Femur (tissue), 1 donor: ENCODE measurements at regions not wholly inside any gene's neighbourhood (a gene's known extent, or its start where the extent isn't known, plus 50 kb on each side); places are given as distances from the start of the nearest gene placed in this dataset.

ENCODE experiments used
- DNase-seq: peaks from one replicate; pipeline ENCODE4 v3.0.0-alpha.2; 2017

DNA sequence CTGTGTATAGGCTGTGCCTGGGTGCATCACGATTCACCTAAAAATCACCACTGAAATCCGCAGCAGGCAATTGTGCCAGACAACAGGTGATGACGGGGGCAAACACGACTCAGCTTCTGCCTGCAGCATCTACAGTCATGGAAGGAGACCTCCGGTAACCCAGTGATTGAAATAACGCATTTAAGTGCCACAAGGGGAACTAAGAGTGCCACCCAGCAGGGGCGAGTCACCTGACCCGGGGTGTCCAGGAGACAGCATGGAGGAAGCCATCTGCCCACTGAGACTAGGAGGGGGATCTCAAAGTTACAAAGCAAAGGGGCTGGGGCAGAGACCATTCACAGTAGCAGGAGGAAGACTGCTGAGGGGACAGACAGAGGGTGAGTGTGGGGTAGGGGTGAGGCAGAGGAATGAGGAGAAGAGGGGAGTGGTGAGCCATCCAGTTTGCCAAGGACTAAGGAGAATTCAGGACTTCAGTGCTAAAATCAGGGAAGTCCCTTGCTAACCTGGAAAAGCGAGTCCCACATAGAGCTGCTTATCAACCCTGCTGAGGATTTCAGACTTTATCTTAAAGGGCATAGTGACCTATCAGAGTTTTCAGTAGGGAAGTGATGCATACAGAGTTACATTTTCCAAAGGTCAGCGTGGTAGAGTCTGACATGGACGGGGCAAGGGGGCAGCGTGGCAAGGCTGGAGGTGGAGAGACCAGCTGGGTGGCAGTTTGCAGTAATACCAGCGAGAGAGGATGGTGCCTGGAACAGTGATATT, 256.7 kb upstream of the HES1 start:
- no peak for DNase-seq

DNA sequence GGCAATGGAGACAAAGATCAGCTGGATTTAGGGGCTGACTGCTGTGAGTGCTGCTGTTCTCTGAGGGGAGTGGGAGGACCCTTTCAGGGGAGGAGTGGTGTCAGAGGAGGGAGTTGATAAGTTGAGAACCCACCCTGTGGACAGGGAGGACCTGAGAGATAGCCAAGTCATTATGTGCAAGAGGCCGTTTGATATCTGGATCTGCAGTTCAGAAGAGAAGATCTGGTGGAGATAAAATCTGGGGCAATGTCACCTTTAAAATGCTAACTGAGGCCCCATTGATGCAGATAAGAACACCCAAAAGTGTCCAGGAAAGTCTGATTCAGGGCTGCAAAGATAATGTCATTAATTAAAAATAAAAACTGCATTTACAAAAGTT, 256.1 kb upstream of the HES1 start:
- DNase-seq: no peak

DNA sequence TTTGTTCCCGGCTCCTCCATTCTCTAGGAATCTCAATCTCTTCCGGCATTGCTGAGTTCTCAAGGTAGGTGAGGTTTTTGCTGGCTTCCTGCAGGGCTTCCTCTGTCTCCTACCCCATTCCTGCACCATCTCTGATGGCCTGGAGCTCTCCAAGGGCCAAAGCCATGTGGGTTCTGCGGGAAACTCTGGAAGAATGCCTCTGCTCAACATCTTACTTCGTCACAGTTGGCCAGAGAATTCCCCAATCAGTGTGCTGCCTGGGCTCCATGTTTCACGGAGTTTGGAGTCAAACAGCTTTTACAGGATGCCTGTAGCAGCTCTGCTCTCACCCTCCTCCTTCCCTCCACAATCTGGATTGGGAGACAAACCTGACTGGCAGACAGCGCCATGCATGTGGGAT, 253.9 kb upstream of the HES1 start:
- no peak for DNase-seq

DNA sequence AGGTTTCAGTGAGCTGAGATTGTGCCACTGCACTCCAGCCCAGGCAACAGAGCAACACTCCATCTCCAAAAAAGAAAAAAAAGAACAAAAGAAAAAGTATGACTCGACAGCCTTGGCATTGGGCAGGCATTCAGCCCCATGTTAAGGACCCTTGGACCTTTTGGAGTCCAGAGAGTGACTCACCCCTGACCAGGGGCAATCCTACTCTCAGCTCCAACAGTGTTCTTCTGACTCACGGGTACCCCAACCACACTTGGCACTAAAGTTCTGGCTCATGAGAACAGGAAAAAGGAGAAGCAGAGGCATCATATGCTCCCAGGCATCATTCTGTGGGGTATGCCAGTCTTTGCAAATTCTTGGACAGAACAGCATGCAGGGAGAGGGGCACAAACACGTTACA, 252.4 kb upstream of the HES1 start:
- DNase-seq: no peak

DNA sequence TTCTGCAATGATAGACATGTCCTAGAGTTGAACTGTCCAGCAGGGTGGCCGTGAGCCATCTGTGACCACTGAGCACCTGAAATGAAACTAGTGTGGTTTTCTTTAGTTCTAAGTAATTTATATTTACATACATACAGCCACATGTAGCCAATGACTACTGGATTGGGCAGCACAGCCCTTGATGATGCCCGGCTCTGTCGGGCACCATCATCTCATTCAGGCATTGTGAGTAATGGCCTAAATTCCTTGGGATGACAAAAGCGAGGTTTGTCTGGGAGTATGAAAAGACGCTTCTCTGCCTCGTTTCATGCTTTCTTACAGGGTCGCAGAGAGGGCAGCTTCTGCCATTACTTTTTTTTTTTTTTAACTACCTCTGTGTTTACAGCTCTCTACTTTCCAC, 251.9 kb upstream of the HES1 start:
- DNase-seq: no peak

DNA sequence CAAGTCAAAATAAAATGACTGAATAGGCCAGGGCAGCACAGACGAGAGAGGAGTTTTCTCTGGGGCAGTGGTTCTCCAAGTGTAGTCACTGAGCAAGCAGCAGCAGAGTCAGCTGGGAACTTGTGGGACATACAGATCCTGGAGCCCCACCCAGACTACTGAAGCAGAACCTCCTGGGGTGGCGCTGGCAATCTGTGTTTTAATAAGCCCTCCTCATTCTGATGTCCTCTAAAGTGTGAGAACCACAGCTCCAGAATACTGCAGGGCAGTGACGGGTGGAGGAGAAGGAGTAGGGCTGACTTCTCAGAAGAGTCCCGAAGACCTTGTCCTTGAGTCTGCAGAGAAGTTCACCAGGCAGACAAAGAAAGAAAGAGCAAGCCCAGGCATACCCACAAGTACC, 251.3 kb upstream of the HES1 start:
- DNase-seq: no peak

DNA sequence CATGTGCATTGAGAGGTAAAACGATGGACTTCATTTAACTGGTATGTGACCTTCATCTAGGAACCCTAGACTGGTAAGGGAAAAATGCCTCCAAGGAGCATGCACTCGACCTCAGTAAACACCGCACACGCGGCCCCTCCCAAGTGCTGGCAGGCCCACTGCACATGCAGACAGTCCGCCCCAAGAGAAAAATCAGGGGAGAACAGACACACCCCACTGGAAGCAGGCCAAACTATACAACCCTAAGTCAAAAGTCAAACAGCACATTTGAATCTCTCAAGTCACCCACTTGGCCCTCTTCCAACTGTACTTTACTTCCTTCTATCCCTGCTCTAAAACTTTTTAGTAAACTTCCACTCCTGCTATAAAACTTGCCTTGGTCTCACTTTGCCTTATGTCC, 250.1 kb upstream of the HES1 start:
- no peak for DNase-seq

DNA sequence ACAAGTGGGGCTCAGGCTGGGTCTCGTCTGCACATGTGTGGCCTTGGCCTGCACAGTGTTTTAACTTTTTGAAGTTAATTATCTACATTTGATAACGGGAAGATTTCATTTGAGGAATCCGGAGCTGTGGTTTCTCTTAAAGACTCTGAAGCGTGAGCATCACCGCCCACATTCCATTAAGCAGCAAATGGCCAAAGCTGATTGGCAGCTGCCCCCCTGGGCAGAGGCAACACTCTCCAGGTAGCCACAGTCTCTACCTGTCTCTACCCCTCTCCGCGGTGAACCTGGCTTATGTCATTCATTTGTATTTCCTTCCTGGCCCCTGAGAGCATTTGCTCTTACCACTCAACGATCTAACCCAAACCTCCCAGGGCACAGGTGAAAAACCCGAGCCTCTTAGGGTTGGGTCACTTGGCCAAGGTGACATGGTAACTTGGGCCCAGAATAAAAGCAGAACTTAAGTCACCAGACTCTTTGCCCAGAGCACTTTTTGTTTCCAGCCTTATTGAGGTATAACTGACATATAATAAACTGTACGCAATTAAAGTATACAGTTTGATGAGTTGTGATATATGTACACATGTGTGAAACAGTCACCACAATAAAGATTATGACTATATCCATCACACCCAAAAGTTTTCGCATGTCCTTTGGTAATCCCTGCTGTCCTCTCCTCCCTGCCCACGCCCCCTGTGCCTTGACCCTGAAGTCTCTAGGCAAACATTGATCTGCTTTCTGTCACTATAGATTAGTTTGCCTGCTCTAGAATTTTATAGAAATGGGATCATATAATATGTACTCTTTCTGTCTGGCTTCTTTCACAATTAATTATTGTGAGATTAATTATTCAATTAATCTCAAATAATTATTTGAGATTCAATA, 245.7 kb upstream of the HES1 start:
- no peak for DNase-seq

DNA sequence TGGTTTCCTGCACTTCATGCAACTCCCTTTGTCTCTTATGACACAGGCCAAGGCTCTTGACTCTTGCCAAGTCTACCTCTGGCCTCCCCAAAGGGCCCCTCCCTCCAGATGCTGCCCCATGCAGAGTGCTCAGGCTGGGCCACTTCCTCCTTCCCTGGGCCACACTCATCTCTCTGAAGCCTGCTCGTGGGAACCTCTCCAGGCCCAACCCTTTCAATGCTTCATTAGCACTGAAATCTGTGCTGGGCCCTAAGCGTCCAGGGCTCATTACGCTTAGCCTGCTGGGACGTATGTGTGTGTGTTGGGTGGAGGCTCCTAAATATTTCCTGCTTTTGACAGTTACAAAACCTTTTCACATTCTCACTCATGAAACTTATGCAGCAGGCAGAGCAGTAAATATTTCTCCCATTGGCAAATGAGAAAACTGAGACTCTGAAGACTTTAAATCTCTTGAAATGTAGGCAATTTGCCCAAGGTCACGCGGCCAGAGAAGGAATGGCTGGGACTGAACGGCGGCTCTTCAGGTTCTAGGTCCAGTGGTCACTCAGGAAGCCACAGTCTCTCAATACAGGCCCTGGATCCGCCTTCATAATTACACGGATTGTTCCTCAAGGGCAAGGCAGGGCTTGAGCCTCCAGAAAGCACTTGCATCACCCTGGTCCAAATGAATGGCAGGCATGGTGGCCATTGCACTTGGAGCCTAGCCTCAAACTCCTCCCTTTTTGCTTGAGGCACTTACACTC, 241.7 kb upstream of the HES1 start:
- DNase-seq: peak; percentile 36

DNA sequence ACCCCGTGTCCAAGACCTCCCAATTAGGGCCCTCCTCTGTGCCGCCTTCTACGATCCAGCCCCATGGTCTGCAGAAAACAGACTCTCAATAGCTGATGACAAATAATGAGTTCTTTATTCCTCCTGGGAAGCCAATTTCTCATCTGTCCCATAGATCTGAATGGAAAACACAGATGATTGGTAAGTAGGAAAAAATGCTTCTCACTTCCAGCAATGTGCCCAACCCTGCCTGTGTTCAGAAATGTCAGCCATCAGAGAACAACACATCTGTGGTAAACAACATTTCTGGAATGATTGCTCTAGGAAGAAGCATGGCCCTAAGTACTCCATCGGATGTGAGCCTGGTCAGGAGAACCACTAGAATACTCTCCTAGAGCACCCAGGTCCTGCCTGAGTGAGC, 240.5 kb upstream of the HES1 start:
- no peak for DNase-seq

DNA sequence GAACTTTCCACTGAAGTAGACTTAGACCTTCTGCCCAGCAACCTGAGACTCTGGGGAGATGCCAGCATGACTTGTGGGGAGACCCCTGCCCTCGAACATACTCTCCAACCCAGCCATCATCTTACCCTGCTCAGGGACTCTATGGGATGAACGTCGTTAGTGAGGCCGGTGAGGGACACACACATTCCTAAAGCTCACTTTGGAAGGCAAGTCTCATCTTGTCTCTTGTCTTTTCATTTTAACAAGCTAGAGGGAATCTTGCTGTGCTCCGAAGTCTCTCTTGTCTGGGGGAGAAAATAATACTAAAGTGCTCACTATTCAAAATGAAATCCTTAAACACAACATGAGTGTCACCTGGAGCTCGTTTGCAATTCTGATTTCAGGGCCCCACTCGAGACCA, 239.5 kb upstream of the HES1 start:
- no peak for DNase-seq

DNA sequence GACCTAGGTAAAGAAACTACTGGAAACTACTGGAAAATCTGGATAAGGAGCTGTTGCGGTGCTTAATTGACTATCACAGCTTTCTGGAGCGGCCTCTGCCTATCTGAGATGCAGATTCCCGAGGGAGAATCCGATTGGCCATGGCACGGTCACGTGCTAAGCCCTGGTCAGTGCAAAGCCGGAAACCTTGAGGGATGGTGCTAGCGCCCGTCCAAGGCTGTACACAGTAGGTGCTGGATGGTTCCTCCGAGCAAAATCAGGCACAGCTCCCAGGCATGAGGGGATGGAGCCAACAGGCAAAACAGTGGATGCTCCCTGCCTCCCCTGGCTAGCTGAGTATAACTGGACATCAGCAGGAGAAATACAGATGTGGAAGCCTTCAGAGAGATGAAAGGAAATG, 238.7 kb upstream of the HES1 start:
- DNase-seq: peak; percentile 42

DNA sequence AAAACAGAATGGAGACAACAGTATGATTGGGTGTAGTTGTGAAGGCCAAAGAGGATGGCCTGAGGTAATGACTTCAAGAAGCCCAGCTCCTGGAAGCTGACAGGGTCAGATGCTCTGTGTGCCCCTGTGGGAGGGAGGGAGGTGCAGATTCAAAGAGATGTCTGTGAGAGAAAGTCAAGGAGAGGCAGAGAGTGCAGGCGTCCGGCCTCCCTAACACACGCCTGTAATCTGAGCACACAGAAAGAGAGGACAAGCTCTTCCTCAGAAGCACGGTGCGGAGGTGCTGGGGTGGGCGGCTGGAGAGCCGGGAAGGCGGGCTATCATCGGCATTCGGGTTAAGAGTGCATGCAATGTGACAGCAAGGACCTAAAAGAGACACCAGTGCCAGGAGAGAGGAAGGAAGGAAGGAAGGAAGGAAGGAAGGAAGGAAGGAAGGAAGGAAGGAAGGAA, 238.2 kb upstream of the HES1 start:
- peak; percentile 32 for DNase-seq

DNA sequence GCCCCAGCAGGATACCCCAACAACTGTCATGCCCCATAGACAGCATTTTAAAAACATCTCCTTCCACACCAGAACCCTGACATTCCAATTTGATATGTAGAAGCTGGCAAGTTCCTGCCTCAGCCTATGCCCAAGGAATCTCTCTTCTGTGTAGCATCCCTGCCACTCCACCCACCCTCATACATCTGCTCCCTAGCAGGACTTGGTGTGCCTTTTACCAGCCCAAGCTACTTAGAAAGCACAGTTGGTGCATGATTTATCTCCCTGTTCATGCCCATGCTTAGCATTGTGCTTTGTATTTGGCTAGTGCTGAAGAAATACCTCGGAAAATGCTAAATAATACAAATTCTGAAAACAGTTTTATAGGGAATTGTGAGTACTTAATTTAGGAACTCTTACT, 236.9 kb upstream of the HES1 start:
- DNase-seq: no peak

DNA sequence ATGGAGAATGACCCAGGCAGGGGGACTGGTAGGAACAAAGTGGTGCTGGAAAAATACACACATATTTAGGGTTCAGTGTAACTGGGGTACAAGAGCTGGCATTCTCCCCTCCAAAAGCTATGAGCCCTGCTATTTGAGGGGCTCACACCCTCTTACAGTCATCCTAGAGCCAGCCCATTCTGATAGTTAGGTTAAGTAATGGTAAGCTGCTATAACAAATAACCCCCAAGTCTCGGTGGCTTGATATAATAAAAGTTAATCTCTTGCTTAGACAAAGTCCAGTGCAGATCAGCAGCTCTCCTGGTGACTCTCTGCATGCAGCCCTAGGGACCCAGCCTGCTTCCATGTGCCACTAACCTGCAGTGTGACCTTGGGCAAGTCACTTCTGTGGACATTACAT, 234.9 kb upstream of the HES1 start:
- no peak for DNase-seq

DNA sequence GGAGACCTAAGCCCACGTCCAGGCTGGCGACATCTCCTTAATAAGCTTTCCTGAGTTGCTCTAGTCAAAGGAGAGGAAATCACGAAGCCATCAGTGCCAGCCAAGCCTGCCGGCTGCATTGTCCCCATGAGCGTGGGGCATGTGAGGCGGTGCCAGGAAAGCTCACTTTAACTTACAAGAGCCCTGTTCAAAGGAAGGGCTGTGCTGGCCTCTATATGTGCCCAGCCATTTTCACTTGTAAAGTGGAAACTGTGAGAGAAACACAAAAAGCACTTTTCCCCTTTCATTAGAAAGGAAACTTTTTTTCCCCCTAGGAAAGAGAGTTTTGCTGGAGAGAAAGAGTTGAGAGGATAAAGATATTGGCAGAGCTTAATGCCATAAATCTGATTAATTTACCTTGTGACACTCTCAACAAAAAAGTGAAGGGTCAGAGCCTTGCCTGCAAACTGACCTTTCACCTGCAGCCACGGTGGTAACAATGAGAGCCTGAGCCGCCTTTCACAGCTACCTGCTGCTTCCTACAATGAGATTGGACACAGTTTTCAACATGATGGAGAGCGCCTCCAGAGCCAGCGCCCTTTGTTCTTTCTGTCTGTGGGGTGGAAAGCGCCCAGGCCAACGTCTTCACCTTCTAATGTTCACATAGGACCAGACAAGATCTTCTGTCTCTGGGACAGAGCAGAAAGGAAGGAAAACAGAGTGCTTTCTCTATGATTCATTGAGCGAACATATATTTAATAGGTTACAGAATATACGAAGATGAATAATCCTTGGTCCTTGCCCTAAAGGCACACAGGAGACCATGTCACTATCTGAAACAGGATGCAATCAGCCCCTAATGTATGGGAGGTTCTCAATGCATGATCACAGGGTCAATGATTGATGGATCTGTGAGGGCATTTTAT, 233.1 kb upstream of the HES1 start:
- no peak for DNase-seq

DNA sequence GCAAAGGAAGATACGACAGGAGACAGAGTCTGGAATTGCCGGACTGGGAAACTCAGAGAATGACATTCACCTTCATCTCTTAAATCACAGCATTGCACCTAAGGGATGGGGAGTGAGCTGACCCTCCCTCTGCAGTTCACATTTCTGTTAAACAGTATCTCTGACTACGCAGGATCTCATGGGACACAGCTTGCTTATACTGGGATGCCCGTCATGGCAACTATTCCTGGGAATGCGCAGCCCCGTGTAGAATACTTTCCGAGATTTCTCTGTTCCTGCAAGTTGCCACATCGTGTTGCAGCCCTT, 232.5 kb upstream of the HES1 start:
- DNase-seq: no peak

DNA sequence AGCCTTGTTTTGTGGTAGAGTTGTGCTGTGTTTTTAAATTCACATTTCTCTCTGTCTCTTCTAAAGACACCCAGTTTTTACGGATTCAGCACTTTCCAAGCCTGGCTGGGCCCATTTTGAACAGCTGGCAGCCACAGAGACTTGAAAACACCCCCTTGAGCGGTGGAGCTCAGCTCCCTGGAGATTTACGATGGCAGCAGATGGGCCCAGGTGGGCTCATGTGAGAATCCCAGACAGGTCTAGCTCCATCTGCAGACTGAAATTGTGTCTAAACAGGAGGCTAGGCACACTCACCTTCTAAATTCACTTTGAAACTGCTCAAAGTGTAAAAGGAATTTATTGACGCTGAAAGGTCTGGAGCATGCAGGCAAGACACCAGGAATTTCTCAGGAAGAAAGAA, 232.0 kb upstream of the HES1 start:
- no peak for DNase-seq

DNA sequence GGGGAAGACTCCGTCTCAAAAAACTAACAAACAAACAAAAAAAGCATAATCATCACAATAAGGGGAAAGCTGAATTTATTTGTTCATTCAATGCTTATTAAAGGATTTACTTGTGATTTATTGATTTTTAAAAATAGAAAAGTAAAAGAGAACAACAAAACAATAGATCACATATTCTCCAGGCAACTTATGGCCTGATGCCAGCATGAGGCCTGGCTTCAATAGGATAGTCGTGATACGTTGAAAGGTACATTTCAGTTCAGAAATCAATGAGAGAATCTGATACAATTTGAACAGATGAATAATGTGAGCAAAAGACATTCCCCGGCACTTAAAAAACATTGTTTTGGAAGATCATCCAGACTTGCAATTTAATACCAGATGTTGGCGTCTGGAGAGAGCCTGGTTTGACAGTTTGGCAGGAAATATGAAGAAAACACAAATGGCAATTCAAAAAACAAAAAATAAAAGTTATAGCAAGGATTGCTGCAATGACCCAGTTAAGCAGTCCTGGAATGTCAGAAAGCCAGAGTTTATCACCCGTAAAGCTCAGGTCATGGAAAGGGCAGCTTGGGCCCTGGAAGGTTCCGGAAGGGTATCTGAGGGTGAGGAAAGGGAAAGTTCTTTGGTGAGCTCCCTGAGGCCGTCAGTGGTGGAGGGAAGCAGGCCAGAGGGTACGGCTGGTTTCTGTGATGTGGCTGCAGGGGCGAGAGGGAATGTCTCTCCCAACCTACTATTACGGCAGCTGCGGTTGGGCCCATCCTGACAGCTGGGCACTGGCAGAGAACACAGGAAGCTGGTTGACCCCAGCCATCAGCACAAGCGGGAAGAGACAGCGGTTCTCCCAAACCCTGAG, 230.2 kb upstream of the HES1 start:
- DNase-seq: peak; percentile 88

DNA sequence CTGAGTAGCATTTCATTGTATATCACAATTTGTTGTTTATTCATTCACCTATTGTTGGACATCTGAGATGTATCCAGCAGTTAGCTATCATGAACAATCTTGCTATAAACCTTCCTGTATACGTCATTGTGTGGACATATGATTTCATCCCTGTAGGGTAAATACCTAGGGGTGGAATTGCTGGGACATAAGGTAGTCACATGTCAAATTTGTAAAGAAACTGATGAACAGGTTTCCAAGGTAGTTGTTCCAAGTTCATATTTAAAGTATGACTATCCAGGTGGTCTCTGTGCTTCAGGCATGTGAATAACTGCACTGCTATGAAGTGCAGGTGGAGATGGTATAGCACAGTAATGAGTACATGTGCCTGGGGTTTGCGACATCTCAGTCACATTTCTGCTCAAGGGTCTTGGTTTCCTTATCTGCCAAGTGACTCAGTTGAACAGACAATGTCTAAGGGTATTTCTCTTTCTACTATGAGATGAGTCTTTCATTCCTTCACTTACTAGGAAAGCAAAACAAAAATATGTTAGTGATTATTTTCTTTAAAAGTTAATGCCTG, 229.0 kb upstream of the HES1 start:
- no peak for DNase-seq

DNA sequence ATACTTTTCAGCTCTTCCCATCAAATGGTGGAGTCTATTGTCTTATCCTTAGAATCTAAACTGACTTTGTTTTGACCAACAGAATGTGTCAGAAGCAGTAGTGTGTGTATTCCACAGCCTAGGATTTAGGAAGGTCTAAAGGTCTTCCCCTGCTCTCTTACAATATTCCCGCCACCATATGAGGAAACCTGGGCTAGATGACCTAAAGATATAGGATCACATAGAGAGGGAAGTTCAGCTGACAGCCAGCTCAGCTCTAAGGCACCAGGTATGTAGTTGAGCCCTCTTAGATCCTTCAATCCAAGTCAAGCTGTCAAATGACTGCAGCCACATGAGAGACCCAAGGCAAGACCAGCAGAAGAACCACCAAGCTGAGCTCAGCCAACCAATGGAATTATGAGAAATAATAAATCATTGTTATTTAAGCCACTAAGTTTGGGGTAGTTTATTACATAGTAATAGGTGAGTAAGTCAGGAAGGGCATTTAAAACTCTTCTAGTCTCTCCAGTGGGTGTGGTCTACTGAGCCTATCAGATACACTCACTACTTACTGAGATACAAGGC, 227.7 kb upstream of the HES1 start:
- no peak for DNase-seq
